HEK293 (cell line): ENCODE measurements at regions not wholly inside any gene's neighbourhood (a gene's known extent, or its start where the extent isn't known, plus 50 kb on each side); places are given as distances from the start of the nearest gene placed in this dataset.

ENCODE experiments used
- CTCF ChIA-PET: fragments of 350-600 bp; formaldehyde crosslinking; extraction: SDS; loops from one replicate; lab custom pipeline; 2021; ENCODE audit warnings: antibody characterized with exemption; lab: Yijun Ruan, JAX
- POLR2A ChIA-PET: fragments of 300-600 bp; formaldehyde crosslinking; extraction: SDS; loops from one replicate; lab custom pipeline; 2020; ENCODE audit warnings: antibody characterized with exemption, inconsistent platforms; lab: Yijun Ruan, JAX
- H3K27ac ChIP-seq: fragments of 200-500 bp; sonication (Bioruptor generic); 2 replicates; pipeline ENCODE4 v1.5.1; 2014; ENCODE audit warnings: low read depth, low read length, control low read depth, inconsistent platforms; ENCODE audit errors: extremely low read depth
- H3K36me3 ChIP-seq, 2 experiments: fragments of 200-500 bp in 1 of 2; sonication (Bioruptor generic) in 1 of 2; 1 replicate in 1 of 2; 2 replicates in 1 of 2; pipeline ENCODE4 v1.5.1; 2014 to 2017; ENCODE audit warnings: inconsistent platforms in 2 of 2, low read length in 2 of 2; ENCODE audit not compliant: control insufficient read depth in 2 of 2, insufficient read depth in 1 of 2
- H3K4me1 ChIP-seq: fragments of 200-500 bp; sonication (Bioruptor generic); 2 replicates; pipeline ENCODE4 v1.5.1; 2014; ENCODE audit warnings: mild to moderate bottlenecking, low read length, inconsistent platforms; ENCODE audit not compliant: control insufficient read depth, insufficient read depth
- H3K4me3 ChIP-seq: 2 replicates; pipeline ENCODE4 v1.5.1; 2011; ENCODE audit warnings: low read depth, mild to moderate bottlenecking, control low read depth, low read length, moderate library complexity
- H3K9me3 ChIP-seq: fragments of 200-500 bp; sonication (Bioruptor generic); 2 replicates; pipeline ENCODE4 v1.5.1; 2014; ENCODE audit warnings: low read depth, low read length, inconsistent platforms; ENCODE audit not compliant: control insufficient read depth, insufficient read depth
- GLI4 ChIP-seq: fragments of 450-650 bp; formaldehyde crosslinking; IDR thresholded peaks from 2 replicates; pipeline ENCODE4 v1.5.1; 2016; ENCODE audit warnings: missing biosample characterization, missing genetic modification characterization
- GLIS1 ChIP-seq: fragments of 450-650 bp; formaldehyde crosslinking; IDR thresholded peaks from 2 replicates; pipeline ENCODE4 v1.5.1; 2016; ENCODE audit warnings: missing biosample characterization, missing genetic modification characterization
- HOXD13 ChIP-seq: sonication (generic); formaldehyde crosslinking; IDR thresholded peaks from 2 replicates; pipeline ENCODE4 v1.8.0; 2022; ENCODE audit warnings: missing genetic modification reagents, borderline replicate concordance
- IKZF3 ChIP-seq: fragments of 450-650 bp; IDR thresholded peaks from 2 replicates; pipeline ENCODE4 v1.5.0; 2018; ENCODE audit warnings: missing biosample characterization, mild to moderate bottlenecking, missing genetic modification characterization, moderate library complexity
- KLF7 ChIP-seq: fragments of 450-650 bp; formaldehyde crosslinking; IDR thresholded peaks from 2 replicates; pipeline ENCODE4 v1.5.1; 2016; ENCODE audit warnings: missing biosample characterization, missing genetic modification characterization, borderline replicate concordance
- MZF1 ChIP-seq: fragments of 450-650 bp; formaldehyde crosslinking; IDR thresholded peaks from 2 replicates; pipeline ENCODE4 v1.5.1; 2017; ENCODE audit warnings: missing biosample characterization, missing genetic modification characterization, borderline replicate concordance
- RBAK ChIP-seq: fragments of 450-650 bp; formaldehyde crosslinking; IDR thresholded peaks from 2 replicates; pipeline ENCODE4 v1.5.1; 2016; ENCODE audit warnings: missing biosample characterization, missing genetic modification characterization
- SALL2 ChIP-seq: fragments of 450-650 bp; formaldehyde crosslinking; IDR thresholded peaks from 2 replicates; pipeline ENCODE4 v1.5.0; 2017; ENCODE audit warnings: missing biosample characterization, mild to moderate bottlenecking, missing genetic modification characterization, borderline replicate concordance
- SETDB1 ChIP-seq: IDR thresholded peaks from one replicate; pipeline ENCODE4 v1.6.1; 2017; ENCODE audit warnings: mild to moderate bottlenecking, low read length, moderate library complexity, mixed read lengths; ENCODE audit not compliant: insufficient read length
- ZBTB26 ChIP-seq: fragments of 450-650 bp; formaldehyde crosslinking; optimal IDR thresholded peaks from 2 replicates; pipeline ENCODE3; 2016; ENCODE audit warnings: missing biosample characterization, mild to moderate bottlenecking, missing genetic modification characterization
- ZBTB8A ChIP-seq: fragments of 450-650 bp; formaldehyde crosslinking; IDR thresholded peaks from 2 replicates; pipeline ENCODE4 v1.5.1; 2016; ENCODE audit warnings: missing biosample characterization, missing genetic modification characterization
- ZNF114 ChIP-seq: fragments of 450-650 bp; formaldehyde crosslinking; IDR thresholded peaks from 2 replicates; pipeline ENCODE4 v1.5.0; 2017; ENCODE audit warnings: missing biosample characterization, missing genetic modification characterization
- ZNF133 ChIP-seq: fragments of 450-650 bp; formaldehyde crosslinking; IDR thresholded peaks from 2 replicates; pipeline ENCODE4 v1.5.1; 2016; ENCODE audit warnings: missing biosample characterization, missing genetic modification characterization
- ZNF26 ChIP-seq: fragments of 450-650 bp; formaldehyde crosslinking; IDR thresholded peaks from 2 replicates; pipeline ENCODE4 v1.5.1; 2016; ENCODE audit warnings: missing biosample characterization, missing genetic modification characterization
- ZNF266 ChIP-seq: fragments of 450-650 bp; formaldehyde crosslinking; IDR thresholded peaks from 2 replicates; pipeline ENCODE4 v1.5.1; 2016; ENCODE audit warnings: missing biosample characterization, missing genetic modification characterization, low read depth
- ZNF274 ChIP-seq, 2 experiments: fragments of 200-500 bp in 1 of 2; fragments of 450-650 bp in 1 of 2; sonication (Bioruptor generic) in 1 of 2; formaldehyde crosslinking in 1 of 2; IDR thresholded peaks; 2 replicates each; pipeline versions ENCODE4 v1.5.1 to v1.6.1; 2014 to 2016; ENCODE audit warnings: borderline replicate concordance in 1 of 2, inconsistent platforms in 1 of 2, low read length in 1 of 2, missing biosample characterization in 1 of 2, missing genetic modification characterization in 1 of 2
- ZNF292 ChIP-seq: fragments of 450-650 bp; formaldehyde crosslinking; IDR thresholded peaks from 2 replicates; pipeline ENCODE4 v1.5.1; 2016; ENCODE audit warnings: low read depth, missing biosample characterization, missing genetic modification characterization, borderline replicate concordance
- ZNF416 ChIP-seq: fragments of 450-650 bp; formaldehyde crosslinking; IDR thresholded peaks from 2 replicates; pipeline ENCODE4 v1.5.1; 2016; ENCODE audit warnings: missing biosample characterization, missing genetic modification characterization
- ZNF449 ChIP-seq: fragments of 450-650 bp; formaldehyde crosslinking; IDR thresholded peaks from 2 replicates; pipeline ENCODE4 v1.5.1; 2017; ENCODE audit warnings: missing biosample characterization, mild to moderate bottlenecking, missing genetic modification characterization, moderate library complexity
- ZNF473 ChIP-seq: fragments of 450-650 bp; formaldehyde crosslinking; IDR thresholded peaks from 2 replicates; pipeline ENCODE4 v1.5.1; 2017; ENCODE audit warnings: missing biosample characterization, missing genetic modification characterization
- ZNF510 ChIP-seq: fragments of 450-650 bp; formaldehyde crosslinking; IDR thresholded peaks from 2 replicates; pipeline ENCODE4 v1.5.1; 2018; ENCODE audit warnings: mild to moderate bottlenecking, missing genetic modification characterization, missing biosample characterization; ENCODE audit not compliant: insufficient replicate concordance
- ZNF530 ChIP-seq: fragments of 450-650 bp; formaldehyde crosslinking; IDR thresholded peaks from 2 replicates; pipeline ENCODE4 v1.5.1; 2016; ENCODE audit warnings: low read depth, missing biosample characterization, missing genetic modification characterization
- ZNF549 ChIP-seq: fragments of 450-650 bp; IDR thresholded peaks from 2 replicates; pipeline ENCODE4 v1.5.1; 2018; ENCODE audit warnings: missing biosample characterization, missing genetic modification characterization, mild to moderate bottlenecking, inconsistent platforms, moderate library complexity
- ZNF555 ChIP-seq: fragments of 450-650 bp; formaldehyde crosslinking; conservative IDR thresholded peaks from 2 replicates; pipeline ENCODE4 v1.5.1; 2017; ENCODE audit warnings: missing biosample characterization, mild to moderate bottlenecking, missing genetic modification characterization, inconsistent platforms
- ZNF571 ChIP-seq: fragments of 450-650 bp; formaldehyde crosslinking; IDR thresholded peaks from 2 replicates; pipeline ENCODE4 v1.5.0; 2017; ENCODE audit warnings: missing biosample characterization, missing genetic modification characterization
- ZNF596 ChIP-seq: fragments of 450-650 bp; IDR thresholded peaks from 2 replicates; pipeline ENCODE4 v1.5.0; 2018; ENCODE audit warnings: missing biosample characterization, mild to moderate bottlenecking, missing genetic modification characterization, moderate library complexity
- ZNF610 ChIP-seq: fragments of 450-650 bp; formaldehyde crosslinking; IDR thresholded peaks from 2 replicates; pipeline ENCODE4 v1.5.1; 2016; ENCODE audit warnings: missing biosample characterization, missing genetic modification characterization, borderline replicate concordance
- ZNF626 ChIP-seq: fragments of 450-650 bp; sonication (Bioruptor Pico); formaldehyde crosslinking; IDR thresholded peaks from 2 replicates; pipeline ENCODE4 v1.5.1; 2018; ENCODE audit warnings: missing biosample characterization, missing genetic modification characterization, inconsistent platforms
- ZNF629 ChIP-seq: fragments of 450-650 bp; formaldehyde crosslinking; IDR thresholded peaks from 2 replicates; pipeline ENCODE4 v1.5.1; 2017; ENCODE audit warnings: missing biosample characterization, missing genetic modification characterization
- ZNF785 ChIP-seq: fragments of 450-650 bp; formaldehyde crosslinking; IDR thresholded peaks from 2 replicates; pipeline ENCODE4 v1.5.1; 2016; ENCODE audit warnings: missing biosample characterization, missing genetic modification characterization
- ZNF791 ChIP-seq: fragments of 450-650 bp; formaldehyde crosslinking; IDR thresholded peaks from 2 replicates; pipeline ENCODE4 v1.5.1; 2016; ENCODE audit warnings: missing biosample characterization, missing genetic modification characterization
- ZNF830 ChIP-seq: fragments of 450-650 bp; IDR thresholded peaks from 2 replicates; pipeline ENCODE4 v1.5.0; 2018; ENCODE audit warnings: missing biosample characterization, missing genetic modification characterization, low read depth, mild to moderate bottlenecking, moderate library complexity
- ZSCAN30 ChIP-seq: fragments of 450-650 bp; IDR thresholded peaks from 2 replicates; pipeline ENCODE4 v1.5.1; 2018; ENCODE audit warnings: missing biosample characterization, mild to moderate bottlenecking, missing genetic modification characterization, moderate library complexity

- TF ChIP-seq ZNF571 (tag by site-specific recombination) (no peak), ZNF830 (tag by site-specific recombination) (no peak), MZF1 (tag by site-specific recombination) (no peak)
These were observed 464.4 kb downstream of the TCERG1L start (continued) for GRCh38 chr10:130847170-130847569.

GRCh38 chr10:130848855-130849254 lies 462.7 kb downstream of the TCERG1L start:
- Histone ChIP-seq H3K4me1 (no peaks in the 10 kb centered on the region), H3K27ac (no peak overlapping the region), H3K4me3 (no peak overlapping the region), H3K9me3 (no peaks in the 10 kb centered on the region; the same call in 1 of the 2 replicates), H3K36me3 (no peaks in the 10 kb centered on the region)
- ChIA-PET POLR2A (no interaction called here), CTCF (no interaction called here)
- TF ChIP-seq ZNF510: no peak
- no peak for TF ChIP-seq ZNF292 (tag by site-specific recombination)
- no peak for TF ChIP-seq ZNF26 (tag by site-specific recombination)
- no peak for TF ChIP-seq ZNF785 (tag by site-specific recombination)
- no peak for TF ChIP-seq SETDB1
- TF ChIP-seq ZBTB26: no peak
- TF ChIP-seq ZNF610 (tag by site-specific recombination): no peak
- no peak for TF ChIP-seq KLF7 (tag by site-specific recombination)
- no peak for TF ChIP-seq GLIS1 (tag by site-specific recombination)
- TF ChIP-seq RBAK (tag by site-specific recombination): no peak
- no peak for TF ChIP-seq HOXD13 (CRISPR knock-in tag)
- no peak for TF ChIP-seq ZNF473
- no peak for TF ChIP-seq ZNF596 (tag by site-specific recombination)
- TF ChIP-seq ZNF549 (tag by site-specific recombination): no peak
- TF ChIP-seq ZSCAN30 (tag by site-specific recombination): no peak
- no peak for TF ChIP-seq ZNF530 (tag by site-specific recombination)
- TF ChIP-seq ZNF266 (tag by site-specific recombination): no peak
- TF ChIP-seq ZBTB8A (tag by site-specific recombination): no peak
- no peak for TF ChIP-seq GLI4 (tag by site-specific recombination)
- no peak for TF ChIP-seq IKZF3 (tag by site-specific recombination)

- H3K27ac ChIP-seq: no peak overlapping the region
- peaks cover 2% of the 10 kb centered on the region; the same call in 1 of the 2 replicates for H3K9me3 ChIP-seq
- ChIA-PET CTCF (no interaction called here), POLR2A (no interaction called here)
- no peaks in the 10 kb centered on the region for H3K4me1 ChIP-seq
- H3K36me3 ChIP-seq: no peaks in the 10 kb centered on the region
- H3K4me3 ChIP-seq: no peak overlapping the region
- no peak for TF ChIP-seq SALL2 (tag by site-specific recombination)
- TF ChIP-seq ZNF449: no peak
- TF ChIP-seq ZNF626 (tag by site-specific recombination): no peak
- no peak for TF ChIP-seq ZNF555 (tag by site-specific recombination)
- TF ChIP-seq SETDB1: peak; percentile 76
- no peak for TF ChIP-seq ZNF274 (IDR thresholded peaks at IDR 0.05; ENCODE audit: low read length)
- TF ChIP-seq ZNF274 (tag by site-specific recombination; IDR thresholded peaks at IDR 0.05; ENCODE audit: borderline replicate concordance): no peak
- TF ChIP-seq ZNF416 (tag by site-specific recombination): no peak
- TF ChIP-seq ZNF133 (tag by site-specific recombination): peak; percentile 95
- no peak for TF ChIP-seq ZNF791 (tag by site-specific recombination)
- no peak for TF ChIP-seq ZNF114 (tag by site-specific recombination)
- no peak for TF ChIP-seq ZNF629 (tag by site-specific recombination)
These were observed 457.4 kb downstream of the TCERG1L start for GRCh38 chr10:130854151-130854550.
